ENCODE measurements at regions not wholly inside any gene's neighbourhood (a gene's known extent, or its start where the extent isn't known, plus 50 kb on each side); places are given as distances from the start of the nearest gene placed in this dataset.
"Not testable (repeated sequence)": the region's sequence is repeated elsewhere in the genome, so short reads cannot be mapped to it uniquely, and the experiment has no call there.

- no peak for DNase-seq (ENCODE audit: low read depth)
Measured at GRCh38 chr14:84987042-84987441, 542.9 kb upstream of the FLRT2 start.

- DNase-seq (ENCODE audit: low read depth): no peak
Measured at GRCh38 chr14:84988357-84988756, 541.6 kb upstream of the FLRT2 start.

- DNase-seq (ENCODE audit: low read depth): no peak
Measured at GRCh38 chr14:84991021-84991420, 538.9 kb upstream of the FLRT2 start.

GRCh38 chr14:84998216-84998615 lies 531.7 kb upstream of the FLRT2 start:
- no peak for DNase-seq (ENCODE audit: low read depth)

GRCh38 chr14:85002846-85003245 lies 527.1 kb upstream of the FLRT2 start:
- no peak for DNase-seq (ENCODE audit: low read depth)

GRCh38 chr14:85003805-85004204 lies 526.1 kb upstream of the FLRT2 start:
- no peak for DNase-seq (ENCODE audit: low read depth)

GRCh38 chr14:85009506-85009905 lies 520.4 kb upstream of the FLRT2 start:
- no peak for DNase-seq (ENCODE audit: low read depth)

- DNase-seq (ENCODE audit: low read depth): no peak
Measured at GRCh38 chr14:85010186-85010585, 519.8 kb upstream of the FLRT2 start.

- DNase-seq (ENCODE audit: low read depth): no peak
Measured at GRCh38 chr14:85016496-85016895, 513.4 kb upstream of the FLRT2 start.

- DNase-seq (ENCODE audit: low read depth): not testable (repeated sequence)
Measured at GRCh38 chr14:85023866-85024265, 506.1 kb upstream of the FLRT2 start.

- no peak for DNase-seq (ENCODE audit: low read depth)
Measured at GRCh38 chr14:85024931-85025330, 505.0 kb upstream of the FLRT2 start.

GRCh38 chr14:85027681-85028370 lies 502.1 kb upstream of the FLRT2 start:
- no peak for DNase-seq (ENCODE audit: low read depth)

- DNase-seq (ENCODE audit: low read depth): no peak
Measured at GRCh38 chr14:85037411-85037810, 492.5 kb upstream of the FLRT2 start.

GRCh38 chr14:85038526-85039352 lies 491.2 kb upstream of the FLRT2 start:
- no peak for DNase-seq (ENCODE audit: low read depth)

GRCh38 chr14:85039353-85039626 lies 490.7 kb upstream of the FLRT2 start:
- DNase-seq (ENCODE audit: low read depth): no peak

- no peak for DNase-seq (ENCODE audit: low read depth)
Measured at GRCh38 chr14:85040046-85040685, 489.8 kb upstream of the FLRT2 start.

- DNase-seq (ENCODE audit: low read depth): no peak
Measured at GRCh38 chr14:85041618-85042017, 488.3 kb upstream of the FLRT2 start.

- DNase-seq (ENCODE audit: low read depth): no peak
Measured at GRCh38 chr14:85042301-85042700, 487.6 kb upstream of the FLRT2 start.

- DNase-seq (ENCODE audit: low read depth): no peak
Measured at GRCh38 chr14:85050180-85050579, 479.8 kb upstream of the FLRT2 start.

GRCh38 chr14:85052646-85053045 lies 477.3 kb upstream of the FLRT2 start:
- no peak for DNase-seq (ENCODE audit: low read depth)

- no peak for DNase-seq (ENCODE audit: low read depth)
Measured at GRCh38 chr14:85054178-85054577, 475.8 kb upstream of the FLRT2 start.

GRCh38 chr14:85056267-85056666 lies 473.7 kb upstream of the FLRT2 start:
- no peak for DNase-seq (ENCODE audit: low read depth)

GRCh38 chr14:85057221-85057620 lies 472.7 kb upstream of the FLRT2 start:
- no peak for DNase-seq (ENCODE audit: low read depth)

Measured in RPMI7951 (cell line).